PC-3 (cell line): ENCODE measurements at regions not wholly inside any gene's neighbourhood (a gene's known extent, or its start where the extent isn't known, plus 50 kb on each side); places are given as distances from the start of the nearest gene placed in this dataset.

ENCODE experiments used
- ATAC-seq: fragments of 200-7000 bp; cut with Tn5 transposase; 2 replicates; pipeline ENCODE4 v1.9.1; 2020; ENCODE audit warnings: mild to moderate bottlenecking, moderate library complexity
- BruUV-seq: library from RNA; stranded (reverse); fragments of 400-500 nt; replicated peaks from 2 replicates; lab custom pipeline; 2021; lab: Mats Ljungman, UMichigan
- CTCF ChIA-PET: fragments of 300-600 bp; sonication (Branson Sonifier 250); formaldehyde crosslinking; loops from one replicate; lab custom pipeline; 2022; ENCODE audit warnings: antibody characterized with exemption; lab: Charles Lee
- POLR2A ChIA-PET: fragments of 300-600 bp; sonication (Branson Sonifier 250); formaldehyde crosslinking; loops from one replicate; lab custom pipeline; 2022; ENCODE audit warnings: antibody characterized with exemption; ENCODE audit not compliant: unreplicated experiment; lab: Charles Lee
- DNase-seq: peaks from one replicate; pipeline ENCODE4 v3.0.0-alpha.2; 2015
- H2AFZ ChIP-seq: fragments of 300-600 bp; sonication (generic); 2 replicates; pipeline ENCODE4 v1.6.0; 2016; ENCODE audit warnings: antibody characterized with exemption, low read length
- H3F3A ChIP-seq: fragments of 300-600 bp; sonication (generic); one replicate; pipeline ENCODE4 v1.6.0; 2017; ENCODE audit warnings: antibody characterized with exemption, low read length, control low read depth, mild to moderate bottlenecking; ENCODE audit not compliant: unreplicated experiment
- H3K27ac ChIP-seq: fragments of 300-600 bp; sonication (generic); 2 replicates; pipeline ENCODE4 v1.5.1; 2016; ENCODE audit warnings: mild to moderate bottlenecking, low read length
- H3K27me3 ChIP-seq: fragments of 300-600 bp; sonication (generic); 2 replicates; pipeline ENCODE4 v1.6.1; 2016; ENCODE audit warnings: low read length, mixed read lengths
- H3K36me3 ChIP-seq: fragments of 300-600 bp; sonication (generic); 2 replicates; pipeline ENCODE4 v1.6.1; 2016; ENCODE audit warnings: low read depth, mixed run types, low read length, mixed read lengths
- H3K4me1 ChIP-seq: fragments of 300-600 bp; sonication (generic); 2 replicates; pipeline ENCODE4 v1.5.1; 2016; ENCODE audit warnings: low read length; ENCODE audit not compliant: insufficient read depth
- H3K4me2 ChIP-seq: fragments of 300-600 bp; sonication (generic); 2 replicates; pipeline ENCODE4 v1.6.0; 2016; ENCODE audit warnings: low read length
- H3K4me3 ChIP-seq: fragments of 300-600 bp; sonication (generic); 2 replicates; pipeline ENCODE4 v1.5.1; 2016; ENCODE audit warnings: mild to moderate bottlenecking, low read length, mixed read lengths
- H3K79me2 ChIP-seq: fragments of 300-600 bp; sonication (generic); 2 replicates; pipeline ENCODE4 v1.6.1; 2017; ENCODE audit warnings: low read length, mixed read lengths
- H3K9ac ChIP-seq: fragments of 300-600 bp; sonication (generic); 2 replicates; pipeline ENCODE4 v1.6.0; 2016; ENCODE audit warnings: mild to moderate bottlenecking, low read length
- H3K9me2 ChIP-seq: fragments of 300-600 bp; sonication (generic); replicated peaks from 2 replicates; pipeline ENCODE4 v1.6.1; 2016; ENCODE audit warnings: mixed run types, low read length, mixed read lengths
- H3K9me3 ChIP-seq: fragments of 300-600 bp; sonication (generic); 2 replicates; pipeline ENCODE4 v1.6.1; 2016; ENCODE audit warnings: low read length, mixed read lengths
- H4K20me1 ChIP-seq: fragments of 300-600 bp; sonication (generic); 2 replicates; pipeline ENCODE4 v1.6.1; 2016; ENCODE audit warnings: low read length, mixed read lengths
- CTCF ChIP-seq: fragments of 300-600 bp; sonication (generic); conservative IDR thresholded peaks from 2 replicates; pipeline ENCODE4 v1.5.1; 2017; ENCODE audit warnings: antibody characterized with exemption, low read depth, mild to moderate bottlenecking, low read length
- EZH2 ChIP-seq: fragments of 300-600 bp; sonication (generic); IDR thresholded peaks from one replicate; pipeline ENCODE4 v1.6.1; 2017; ENCODE audit warnings: antibody characterized with exemption, mild to moderate bottlenecking, low read length; ENCODE audit not compliant: unreplicated experiment
- EZH2phosphoT487 ChIP-seq: fragments of 300-600 bp; sonication (generic); IDR thresholded peaks from 2 replicates; pipeline ENCODE4 v1.6.1; 2018; ENCODE audit warnings: mild to moderate bottlenecking, antibody characterized with exemption, low read length, borderline replicate concordance
- intact Hi-C: fragments of 100-400 bp; cut with micrococcal nuclease; formaldehyde crosslinking; loops from 2 replicates; pipeline ENCODE4 v1.9.0; 2023

GRCh38 chr9:7967093-7967827 lies 167.7 kb upstream of the DMAC1 start:
- H3K9me3 ChIP-seq = no peaks in the 10 kb centered on the region
- CTCF ChIA-PET = no interaction called here

GRCh38 chr9:7965063-7965462 lies 165.5 kb upstream of the DMAC1 start:
- no peak overlapping the region for H3K27ac ChIP-seq
- no peaks in the 10 kb centered on the region for H3K9me2 ChIP-seq
- H4K20me1 ChIP-seq = no peaks in the 10 kb centered on the region
- ChIA-PET CTCF (no interaction called here), POLR2A (no interaction called here)
- no peaks in the 10 kb centered on the region for H3F3A ChIP-seq
- intact Hi-C loops = no loop called here
- H3K9me3 ChIP-seq = no peaks in the 10 kb centered on the region
- no peak overlapping the region for H3K4me3 ChIP-seq
- H3K9ac ChIP-seq = no peak overlapping the region
- H3K79me2 ChIP-seq = no peaks in the 10 kb centered on the region
- BruUV-seq = no TSS peak
- H3K36me3 ChIP-seq = no peaks in the 10 kb centered on the region
- no peak overlapping the region for H3K4me2 ChIP-seq
- H3K4me1 ChIP-seq = no peaks in the 10 kb centered on the region
- no peaks in the 10 kb centered on the region for H3K27me3 ChIP-seq
- H2AFZ ChIP-seq = no peak overlapping the region
- DNase-seq (no peak), ATAC-seq (no peak)
- TF ChIP-seq EZH2phosphoT487 (no peak), EZH2 (no peak), CTCF (no peak)

More at GRCh38 chr9:7967093-7967827, 167.7 kb upstream of the DMAC1 start:
- TF ChIP-seq CTCF (no peak), EZH2 (no peak), EZH2phosphoT487 (no peak)
- Histone ChIP-seq H3K9me2 (no peaks in the 10 kb centered on the region), H4K20me1 (no peaks in the 10 kb centered on the region), H2AFZ (no peak overlapping the region), H3K4me1 (no peaks in the 10 kb centered on the region), H3K9ac (no peak overlapping the region), H3K4me3 (no peak overlapping the region), H3K27me3 (no peaks in the 10 kb centered on the region), H3K36me3 (no peaks in the 10 kb centered on the region), H3F3A (no peaks in the 10 kb centered on the region), H3K27ac (no peak overlapping the region), H3K4me2 (no peak overlapping the region), H3K79me2 (no peaks in the 10 kb centered on the region)
- POLR2A ChIA-PET = no interaction called here
- intact Hi-C loops = no loop called here
- DNase-seq (no peak), ATAC-seq (no peak)
- BruUV-seq = no TSS peak

GRCh38 chr9:7963026-7963425 lies 163.4 kb upstream of the DMAC1 start:
- no peaks in the 10 kb centered on the region for H3F3A ChIP-seq
- H3K36me3 ChIP-seq = no peaks in the 10 kb centered on the region
- H3K9me3 ChIP-seq = no peaks in the 10 kb centered on the region
- H3K27me3 ChIP-seq = no peaks in the 10 kb centered on the region
- no peak overlapping the region for H3K9ac ChIP-seq
- H3K4me1 ChIP-seq = no peaks in the 10 kb centered on the region
- H2AFZ ChIP-seq = no peak overlapping the region
- no peaks in the 10 kb centered on the region for H3K79me2 ChIP-seq
- POLR2A ChIA-PET = no interaction called here
- CTCF ChIA-PET = no interaction called here
- H3K27ac ChIP-seq = no peak overlapping the region
- DNase-seq = no peak
- BruUV-seq = no TSS peak
- H3K4me3 ChIP-seq = no peak overlapping the region
- intact Hi-C loops = no loop called here
- no peak overlapping the region for H3K4me2 ChIP-seq
- ATAC-seq = no peak
- no peaks in the 10 kb centered on the region for H4K20me1 ChIP-seq
- no peaks in the 10 kb centered on the region for H3K9me2 ChIP-seq
- TF ChIP-seq CTCF (no peak), EZH2phosphoT487 (no peak), EZH2 (no peak)
